ENCODE measurements at regions not wholly inside any gene's neighbourhood (a gene's known extent, or its start where the extent isn't known, plus 50 kb on each side); places are given as distances from the start of the nearest gene placed in this dataset.
"Not testable (repeated sequence)": the region's sequence is repeated elsewhere in the genome, so short reads cannot be mapped to it uniquely, and the experiment has no call there.

- DNase-seq, result not testable (repeated sequence)
Measured at GRCh38 chr11:3513311-3513710, 128.5 kb downstream of the ART5 start.

- DNase-seq, result not testable (repeated sequence)
Measured at GRCh38 chr11:3512751-3513150, 129.0 kb downstream of the ART5 start.

- peak; percentile 1 for DNase-seq
Measured at GRCh38 chr11:3512133-3512703, 129.6 kb downstream of the ART5 start.

GRCh38 chr11:3511416-3512132 is 130.2 kb downstream of the ART5 start:
- DNase-seq, result not testable (repeated sequence)

GRCh38 chr11:3509563-3509962 is 130.6 kb upstream of the ZNF195 start:
- not testable (repeated sequence) for DNase-seq

GRCh38 chr11:3499198-3499597 is 120.3 kb upstream of the ZNF195 start:
- not testable (repeated sequence) for DNase-seq

GRCh38 chr11:3498356-3498755 is 119.4 kb upstream of the ZNF195 start:
- DNase-seq, result not testable (repeated sequence)

GRCh38 chr11:3493152-3493551 is 114.2 kb upstream of the ZNF195 start:
- DNase-seq, result not testable (repeated sequence)

- DNase-seq, result not testable (repeated sequence)
Measured at GRCh38 chr11:3488003-3488402, 109.1 kb upstream of the ZNF195 start.

- DNase-seq, result not testable (repeated sequence)
Measured at GRCh38 chr11:3485737-3486136, 106.8 kb upstream of the ZNF195 start.

- not testable (repeated sequence) for DNase-seq
Measured at GRCh38 chr11:3476937-3477885, 98.3 kb upstream of the ZNF195 start.

GRCh38 chr11:3476084-3476936 is 97.4 kb upstream of the ZNF195 start:
- DNase-seq, result not testable (repeated sequence)

- DNase-seq, result not testable (repeated sequence)
Measured at GRCh38 chr11:3468963-3469362, 90.0 kb upstream of the ZNF195 start.

- not testable (repeated sequence) for DNase-seq
Measured at GRCh38 chr11:3467599-3467998, 88.7 kb upstream of the ZNF195 start.

- DNase-seq, result not testable (repeated sequence)
Measured at GRCh38 chr11:3455666-3456065, 76.7 kb upstream of the ZNF195 start.

GRCh38 chr11:3454844-3455243 is 75.9 kb upstream of the ZNF195 start:
- peak; percentile 25 for DNase-seq

- DNase-seq, result not testable (repeated sequence)
Measured at GRCh38 chr11:3453596-3454256, 74.8 kb upstream of the ZNF195 start.

- DNase-seq, result not testable (repeated sequence)
Measured at GRCh38 chr11:3450822-3451221, 71.9 kb upstream of the ZNF195 start.

GRCh38 chr11:3445535-3445934 is 66.6 kb upstream of the ZNF195 start:
- DNase-seq, result not testable (repeated sequence)

GRCh38 chr11:3444420-3444744 is 65.4 kb upstream of the ZNF195 start:
- not testable (repeated sequence) for DNase-seq

- not testable (repeated sequence) for DNase-seq
Measured at GRCh38 chr11:3443700-3444419, 64.9 kb upstream of the ZNF195 start.

Data from activated T-cell treated with anti-CD3 and anti-CD28 coated beads for 4 hours (primary cell).